GM12875 (cell line): ENCODE measurements at regions not wholly inside any gene's neighbourhood (a gene's known extent, or its start where the extent isn't known, plus 50 kb on each side); places are given as distances from the start of the nearest gene placed in this dataset.

Experiments used
- H3K4me3 ChIP-seq: one replicate; pipeline ENCODE4 v1.5.1; 2011; ENCODE audit warnings: low read depth, low read length, control low read depth
- TF ChIP-seq, protein P1 (sequence below): IDR thresholded peaks from 2 replicates; pipeline ENCODE4 v1.5.1; 2011; ENCODE audit warnings: low read depth, mild to moderate bottlenecking, control low read depth, inconsistent platforms, low read length, moderate library complexity, borderline replicate concordance; ENCODE audit not compliant: insufficient read depth

DNA sequence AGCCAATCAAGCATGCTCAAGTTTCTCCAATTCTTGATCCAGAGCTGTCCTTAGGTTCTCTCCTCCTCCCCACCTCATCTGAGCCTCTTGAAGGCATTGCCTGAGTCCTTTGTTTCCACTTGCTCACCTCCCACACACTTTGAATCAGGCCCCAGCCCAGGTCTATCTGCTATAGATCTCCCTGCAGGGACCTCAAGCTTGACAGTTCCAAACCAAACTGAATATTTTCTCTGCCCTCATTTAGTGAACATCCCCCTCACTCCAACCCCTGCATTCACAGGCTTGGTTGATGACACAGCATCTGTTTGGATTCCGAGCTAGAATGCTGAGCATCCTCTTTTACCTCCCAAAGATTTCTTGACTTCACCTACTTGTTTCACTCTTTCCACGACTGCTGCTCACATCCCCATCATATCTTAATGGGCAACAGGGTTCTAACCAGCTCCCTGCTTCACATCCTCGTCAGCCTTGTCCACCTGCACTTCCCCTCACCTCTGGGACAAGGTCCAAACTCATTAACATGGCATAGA, 474.5 kb downstream of the ZSWIM6 start:
- no peak overlapping the region for H3K4me3 ChIP-seq
- TF ChIP-seq, protein P1, sequence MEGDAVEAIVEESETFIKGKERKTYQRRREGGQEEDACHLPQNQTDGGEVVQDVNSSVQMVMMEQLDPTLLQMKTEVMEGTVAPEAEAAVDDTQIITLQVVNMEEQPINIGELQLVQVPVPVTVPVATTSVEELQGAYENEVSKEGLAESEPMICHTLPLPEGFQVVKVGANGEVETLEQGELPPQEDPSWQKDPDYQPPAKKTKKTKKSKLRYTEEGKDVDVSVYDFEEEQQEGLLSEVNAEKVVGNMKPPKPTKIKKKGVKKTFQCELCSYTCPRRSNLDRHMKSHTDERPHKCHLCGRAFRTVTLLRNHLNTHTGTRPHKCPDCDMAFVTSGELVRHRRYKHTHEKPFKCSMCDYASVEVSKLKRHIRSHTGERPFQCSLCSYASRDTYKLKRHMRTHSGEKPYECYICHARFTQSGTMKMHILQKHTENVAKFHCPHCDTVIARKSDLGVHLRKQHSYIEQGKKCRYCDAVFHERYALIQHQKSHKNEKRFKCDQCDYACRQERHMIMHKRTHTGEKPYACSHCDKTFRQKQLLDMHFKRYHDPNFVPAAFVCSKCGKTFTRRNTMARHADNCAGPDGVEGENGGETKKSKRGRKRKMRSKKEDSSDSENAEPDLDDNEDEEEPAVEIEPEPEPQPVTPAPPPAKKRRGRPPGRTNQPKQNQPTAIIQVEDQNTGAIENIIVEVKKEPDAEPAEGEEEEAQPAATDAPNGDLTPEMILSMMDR: no peak

DNA sequence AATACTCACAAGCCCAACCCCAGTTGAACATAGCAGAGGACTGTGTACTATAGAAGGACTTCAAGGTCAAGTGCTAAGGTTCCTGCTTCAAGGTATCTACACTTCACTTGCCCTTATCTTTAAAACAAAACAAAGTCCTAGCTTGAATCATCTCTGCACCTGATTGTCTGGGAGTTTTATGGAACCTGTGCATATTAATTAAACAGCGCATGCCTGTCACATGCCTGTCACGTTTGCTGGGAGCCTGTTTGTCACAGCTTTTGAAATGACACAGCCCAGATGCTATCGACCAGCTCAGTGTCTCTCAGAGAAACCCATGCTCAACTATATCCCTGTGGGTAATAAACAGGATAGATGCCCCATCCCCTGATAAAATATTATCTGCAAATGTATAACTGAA, 476.0 kb downstream of the ZSWIM6 start:
- H3K4me3 ChIP-seq: no peak overlapping the region
- TF ChIP-seq, protein P1: no peak

DNA sequence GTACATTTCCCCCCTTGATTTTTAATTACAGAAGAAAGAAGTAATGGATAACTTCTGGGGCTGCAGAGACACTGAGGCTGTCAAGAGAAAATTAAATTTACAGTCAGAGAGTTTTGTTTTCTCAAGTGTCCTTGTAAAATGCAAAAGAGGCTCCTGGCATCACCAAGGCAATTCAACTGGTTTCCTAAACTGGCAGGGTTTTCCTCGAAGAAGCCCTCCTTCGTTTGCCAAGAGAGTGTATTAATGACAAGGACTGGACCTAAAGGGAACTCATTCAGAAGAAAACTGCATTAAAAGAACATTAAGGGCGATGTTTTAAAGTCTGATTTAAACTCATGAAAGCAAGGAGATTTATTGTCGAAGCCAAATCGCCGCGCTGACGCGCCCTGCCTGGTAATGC, 476.9 kb downstream of the ZSWIM6 start:
- H3K4me3 ChIP-seq: no peak overlapping the region
- TF ChIP-seq, protein P1: no peak

DNA sequence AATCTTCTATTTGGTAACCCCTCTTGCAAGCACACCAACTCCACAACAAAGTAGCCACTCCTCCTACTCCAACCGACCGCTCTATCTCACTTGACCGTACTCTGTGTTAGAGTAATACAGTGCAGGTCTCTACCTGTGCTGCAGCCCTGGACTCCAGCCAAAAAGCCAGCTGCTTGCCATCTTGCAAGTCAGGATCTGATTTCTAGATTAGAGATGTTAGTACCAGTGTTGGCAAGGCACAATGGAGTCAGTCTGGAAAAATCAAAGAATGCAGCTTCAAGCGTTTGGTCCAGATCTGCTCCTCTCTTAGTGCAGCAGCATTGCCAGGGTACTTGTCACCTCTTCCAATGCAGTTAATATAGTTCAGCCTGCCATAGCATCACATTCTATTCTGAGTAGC, 477.6 kb downstream of the ZSWIM6 start:
- TF ChIP-seq, protein P1: no peak
- no peak overlapping the region for H3K4me3 ChIP-seq

DNA sequence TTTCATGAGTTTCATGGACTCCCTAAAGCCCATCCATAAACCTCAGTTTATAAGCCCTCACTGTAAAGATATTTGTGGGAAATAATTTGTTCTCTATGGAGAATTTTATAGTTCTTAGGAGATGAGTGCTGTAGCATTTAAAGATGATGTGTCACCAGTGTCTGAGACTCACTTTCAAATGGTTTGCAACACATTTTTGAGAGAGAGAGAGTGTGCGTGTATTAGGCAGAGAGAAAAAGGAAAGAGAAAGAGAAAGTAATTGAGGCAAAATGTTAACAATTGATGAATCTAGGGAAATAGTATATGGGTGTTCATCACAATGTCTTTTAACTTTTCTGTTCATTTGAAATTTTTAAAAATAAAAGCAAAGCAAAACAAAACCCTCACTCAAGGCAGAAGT, 479.0 kb downstream of the ZSWIM6 start:
- TF ChIP-seq, protein P1: no peak
- no peak overlapping the region for H3K4me3 ChIP-seq

DNA sequence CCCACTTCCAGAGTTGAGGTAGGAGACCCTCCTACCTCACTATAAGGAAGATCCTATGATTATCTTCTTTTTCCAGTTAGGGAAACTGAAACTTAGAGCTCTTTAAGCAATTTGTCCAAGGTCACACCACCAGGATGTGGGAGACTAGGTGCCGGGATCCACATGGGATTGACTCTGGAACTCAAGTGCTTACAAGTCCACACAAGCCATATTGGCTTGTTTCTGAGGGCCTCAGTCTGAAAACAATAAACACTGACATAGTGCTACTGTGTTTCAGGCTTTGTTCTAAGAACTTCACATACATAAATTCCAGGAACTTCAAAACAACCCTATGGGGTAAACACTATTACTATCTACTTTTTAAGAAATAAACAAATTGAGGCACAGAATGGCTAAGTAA, 481.3 kb downstream of the ZSWIM6 start:
- TF ChIP-seq, protein P1: no peak
- H3K4me3 ChIP-seq: no peak overlapping the region

DNA sequence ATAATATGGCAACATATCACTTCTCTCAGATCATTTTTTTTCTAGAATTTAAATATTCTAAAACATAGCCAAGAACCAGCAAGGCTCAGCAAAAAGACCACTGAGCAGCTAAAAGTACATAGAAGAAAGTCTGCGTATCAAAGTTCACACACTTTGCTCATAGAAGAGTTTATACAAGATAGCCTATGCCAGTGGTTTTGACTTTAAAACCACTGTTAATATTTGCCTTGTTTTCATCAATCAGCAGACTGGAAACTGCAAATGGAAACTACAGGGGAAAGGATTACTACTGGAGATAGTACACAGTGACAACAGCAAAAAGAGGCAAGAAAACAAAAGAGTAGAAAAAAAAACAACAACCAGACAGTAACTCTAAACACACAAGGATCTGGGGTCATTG, 483.3 kb downstream of the ZSWIM6 start:
- no peak overlapping the region for H3K4me3 ChIP-seq
- TF ChIP-seq, protein P1: no peak
